Smooth muscle cell (in vitro differentiated cells): ENCODE measurements at regions not wholly inside any gene's neighbourhood (a gene's known extent, or its start where the extent isn't known, plus 50 kb on each side); places are given as distances from the start of the nearest gene placed in this dataset.

Experiments used
- DNase-seq: peaks from one replicate; lab custom pipeline; 2025; ENCODE audit not compliant: unreplicated experiment; lab: John Stamatoyannopoulos, UW
- H2AFZ ChIP-seq: fragments of 200-600 bp; sonication (generic); 2 replicates; pipeline ENCODE4 v1.6.0; 2016; ENCODE audit warnings: antibody characterized with exemption, low read depth, mild to moderate bottlenecking
- H3F3A ChIP-seq: fragments of 200-600 bp; sonication (generic); 2 replicates; pipeline ENCODE4 v1.6.0; 2017; ENCODE audit warnings: antibody characterized with exemption, low read depth
- H3K27ac ChIP-seq: fragments of 200-600 bp; sonication (generic); 2 replicates; pipeline ENCODE4 v1.5.1; 2016; ENCODE audit warnings: low read depth, mild to moderate bottlenecking
- H3K27me3 ChIP-seq: fragments of 200-600 bp; sonication (generic); 2 replicates; pipeline ENCODE4 v1.6.1; 2016; ENCODE audit warnings: low read depth, mild to moderate bottlenecking
- H3K36me3 ChIP-seq: fragments of 200-600 bp; sonication (generic); 2 replicates; pipeline ENCODE4 v1.5.1; 2016; ENCODE audit warnings: low read depth
- H3K4me1 ChIP-seq: fragments of 200-600 bp; sonication (generic); 2 replicates; pipeline ENCODE4 v1.5.1; 2016; ENCODE audit warnings: low read depth
- H3K4me2 ChIP-seq: fragments of 200-600 bp; sonication (generic); 2 replicates; pipeline ENCODE4 v1.6.0; 2016; ENCODE audit warnings: mild to moderate bottlenecking
- H3K4me3 ChIP-seq: fragments of 200-600 bp; sonication (generic); 2 replicates; pipeline ENCODE4 v1.5.1; 2016; ENCODE audit warnings: mild to moderate bottlenecking
- H3K79me2 ChIP-seq: fragments of 200-600 bp; sonication (generic); 2 replicates; pipeline ENCODE4 v1.6.0; 2016; ENCODE audit warnings: low read depth, mild to moderate bottlenecking
- H3K9ac ChIP-seq: fragments of 200-600 bp; sonication (generic); 2 replicates; pipeline ENCODE4 v1.6.0; 2016; ENCODE audit warnings: low read depth
- H3K9me3 ChIP-seq: fragments of 200-600 bp; sonication (generic); replicated peaks from 2 replicates; pipeline ENCODE4 v1.5.1; 2016; ENCODE audit warnings: low read depth
- H4K20me1 ChIP-seq: fragments of 200-600 bp; sonication (generic); 2 replicates; pipeline ENCODE4 v1.6.0; 2016; ENCODE audit warnings: low read depth
- CTCF ChIP-seq: fragments of 200-600 bp; sonication (generic); IDR thresholded peaks from 2 replicates; pipeline ENCODE4 v1.5.1; 2017; ENCODE audit warnings: borderline replicate concordance, mild to moderate bottlenecking, antibody characterized with exemption; ENCODE audit not compliant: insufficient read depth, poor library complexity, severe bottlenecking
- WGBS: methylation state at CpG from one replicate; pipeline ENCODE4 v1.1.7; 2016; ENCODE audit warnings: low lambda C conversion rate; 5-methylcytosine and 5-hydroxymethylcytosine counted together

DNA sequence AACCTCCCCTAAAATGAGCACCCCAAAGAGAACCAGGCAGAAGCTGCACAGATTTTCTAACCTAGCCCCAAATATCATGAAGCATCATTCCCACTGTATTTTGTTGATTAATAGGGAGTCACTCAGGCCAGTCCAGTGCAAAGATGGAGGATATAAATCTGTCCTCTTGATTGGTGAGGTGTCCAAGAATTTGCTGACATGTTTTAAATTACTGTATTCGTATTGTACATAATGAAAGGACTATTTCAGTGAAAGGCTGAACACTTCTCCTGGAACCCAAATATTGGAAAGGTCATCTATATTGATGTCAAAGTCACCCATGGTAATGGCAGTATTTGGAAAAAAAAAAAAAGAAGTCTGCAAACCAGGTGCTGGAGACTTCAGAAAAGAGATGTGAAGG lies 477.5 kb downstream of the RMST start:
- DNase-seq: no peak
- 86% methylated on average over 1 of the region's 1 CpG for WGBS
- H3K79me2 ChIP-seq: no peaks in the 10 kb centered on the region
- H3K9ac ChIP-seq: no peak overlapping the region
- H3K4me1 ChIP-seq: no peaks in the 10 kb centered on the region
- H2AFZ ChIP-seq: no peak overlapping the region
- H3K27me3 ChIP-seq: no peaks in the 10 kb centered on the region
- H4K20me1 ChIP-seq: no peaks in the 10 kb centered on the region
- no peak overlapping the region for H3K27ac ChIP-seq
- H3K36me3 ChIP-seq: no peaks in the 10 kb centered on the region
- no peak for TF ChIP-seq CTCF
- H3K4me3 ChIP-seq: no peak overlapping the region
- H3K9me3 ChIP-seq: no peaks in the 10 kb centered on the region
- H3K4me2 ChIP-seq: no peak overlapping the region
- no peaks in the 10 kb centered on the region for H3F3A ChIP-seq

DNA sequence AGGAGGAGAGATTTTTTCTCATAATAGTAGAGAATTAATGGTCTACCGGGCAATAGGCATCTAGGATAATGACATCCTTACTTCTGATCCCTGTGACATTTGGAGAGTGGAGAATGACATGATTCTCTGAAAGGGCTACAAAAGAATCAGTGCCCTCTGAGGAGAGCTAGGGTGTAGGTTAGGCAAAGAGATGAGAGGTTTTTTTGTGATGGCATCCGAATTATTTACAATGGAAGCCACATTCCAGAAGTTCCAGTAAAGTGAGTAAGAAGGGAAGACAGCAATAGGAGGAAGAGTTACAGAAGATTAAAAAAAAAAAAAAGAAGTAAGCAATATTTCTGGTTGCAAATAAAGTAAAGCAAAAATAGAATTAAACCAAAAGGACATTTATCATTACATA lies 478.0 kb downstream of the RMST start:
- no peak overlapping the region for H3K9ac ChIP-seq
- no peaks in the 10 kb centered on the region for H3K27me3 ChIP-seq
- H3K79me2 ChIP-seq: no peaks in the 10 kb centered on the region
- H3K4me2 ChIP-seq: no peak overlapping the region
- H3K4me1 ChIP-seq: no peaks in the 10 kb centered on the region
- no peaks in the 10 kb centered on the region for H3K36me3 ChIP-seq
- H3K27ac ChIP-seq: no peak overlapping the region
- H2AFZ ChIP-seq: no peak overlapping the region
- no peak for TF ChIP-seq CTCF
- H3K9me3 ChIP-seq: no peaks in the 10 kb centered on the region
- H3F3A ChIP-seq: no peaks in the 10 kb centered on the region
- no peak for DNase-seq
- H4K20me1 ChIP-seq: no peaks in the 10 kb centered on the region
- WGBS: 47% methylated on average over 2 of the region's 2 CpGs
- no peak overlapping the region for H3K4me3 ChIP-seq

DNA sequence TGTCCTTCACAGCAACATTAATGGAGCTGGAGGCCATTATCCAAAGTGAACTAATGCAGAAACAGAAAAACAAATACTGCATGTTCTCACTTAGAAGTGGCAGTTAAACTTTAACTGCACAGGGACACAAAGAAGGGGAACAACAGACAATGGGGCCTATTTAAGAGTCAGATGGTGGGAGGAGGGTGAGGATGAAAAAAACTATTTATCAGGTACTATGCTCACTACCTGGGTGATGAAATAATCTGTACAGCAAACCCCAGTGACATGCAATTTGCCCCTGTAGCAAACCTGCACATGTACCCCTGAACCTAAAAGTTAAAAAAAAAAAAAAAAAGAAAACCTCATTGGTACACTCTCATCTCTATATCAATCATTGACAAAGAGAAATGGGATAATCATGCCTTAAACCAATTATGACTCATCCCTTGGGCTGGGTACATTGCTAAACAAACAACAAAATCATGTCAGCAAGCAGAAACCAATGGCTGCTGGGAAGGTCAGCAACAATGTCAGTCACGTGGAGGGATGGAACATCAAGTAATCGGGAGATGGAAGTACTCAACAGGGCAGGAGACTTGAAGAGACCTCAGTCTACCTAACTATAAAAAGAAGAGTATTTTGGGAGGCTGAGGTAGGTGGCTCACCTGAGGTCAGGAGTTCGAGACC lies 479.2 kb downstream of the RMST start:
- no peaks in the 10 kb centered on the region for H3K4me1 ChIP-seq
- no peaks in the 10 kb centered on the region for H4K20me1 ChIP-seq
- no peaks in the 10 kb centered on the region for H3K27me3 ChIP-seq
- no peak overlapping the region for H2AFZ ChIP-seq
- no peak overlapping the region for H3K27ac ChIP-seq
- no peaks in the 10 kb centered on the region for H3F3A ChIP-seq
- H3K4me2 ChIP-seq: no peak overlapping the region
- no peak for DNase-seq
- no peaks in the 10 kb centered on the region for H3K79me2 ChIP-seq
- 94% methylated on average over 3 of the region's 3 CpGs for WGBS
- no peak overlapping the region for H3K9ac ChIP-seq
- H3K9me3 ChIP-seq: no peaks in the 10 kb centered on the region
- H3K36me3 ChIP-seq: no peaks in the 10 kb centered on the region
- no peak overlapping the region for H3K4me3 ChIP-seq
- TF ChIP-seq CTCF: no peak

- 89% methylated on average over 1 of the region's 1 CpG for WGBS
- no peaks in the 10 kb centered on the region for H3K36me3 ChIP-seq
- no peaks in the 10 kb centered on the region for H3K79me2 ChIP-seq
- no peak overlapping the region for H3K4me3 ChIP-seq
- H3K4me2 ChIP-seq: no peak overlapping the region
- H3K9me3 ChIP-seq: no peaks in the 10 kb centered on the region
- no peak overlapping the region for H3K27ac ChIP-seq
- H3K9ac ChIP-seq: no peak overlapping the region
- peak; percentile 11 for TF ChIP-seq CTCF
- DNase-seq: no peak
- no peaks in the 10 kb centered on the region for H3K4me1 ChIP-seq
- H3F3A ChIP-seq: no peaks in the 10 kb centered on the region
- H2AFZ ChIP-seq: no peak overlapping the region
- H3K27me3 ChIP-seq: no peaks in the 10 kb centered on the region
- H4K20me1 ChIP-seq: no peaks in the 10 kb centered on the region
These were observed 480.8 kb downstream of the RMST start for GRCh38 chr12:97943359-97943758.
